ENCODE measurements at regions not wholly inside any gene's neighbourhood (a gene's known extent, or its start where the extent isn't known, plus 50 kb on each side); places are given as distances from the start of the nearest gene placed in this dataset.

- Mint-ChIP-seq H3K4me3 (no peak overlapping the region), H3K9me3 (no peaks in the 10 kb centered on the region), H3K27me3 (ENCODE audit: insufficient read depth, low read depth, poor library complexity) (peaks cover 3% of the 10 kb centered on the region), H3K4me1 (peaks cover 22% of the 10 kb centered on the region), H3K27ac (no peak overlapping the region), H3K36me3 (ENCODE audit: low read depth) (no peaks in the 10 kb centered on the region)
- TF ChIP-seq ZNF114 (CRISPR knock-in tag; IDR thresholded peaks at IDR 0.05) (no peak), CREB1 (CRISPR knock-in tag; IDR thresholded peaks at IDR 0.05; ENCODE audit: low read depth) (no peak), EZH2 (IDR thresholded peaks at IDR 0.05; ENCODE audit: low read depth, unreplicated experiment) (no peak), REST (IDR thresholded peaks at IDR 0.05; ENCODE audit: unreplicated experiment) (no peak), POLR2AphosphoS5 (IDR thresholded peaks at IDR 0.05; ENCODE audit: low read depth) (no peak), JUNB (IDR thresholded peaks at IDR 0.05; ENCODE audit: unreplicated experiment) (no peak), NANOG (IDR thresholded peaks at IDR 0.05; ENCODE audit: borderline replicate concordance) (no peak), STAT1 (IDR thresholded peaks at IDR 0.05; ENCODE audit: unreplicated experiment) (no peak), ZNF462 (CRISPR knock-in tag; IDR thresholded peaks at IDR 0.05) (no peak), EZH2phosphoT487 (IDR thresholded peaks at IDR 0.05; ENCODE audit: unreplicated experiment) (no peak), ZNF331 (CRISPR knock-in tag; IDR thresholded peaks at IDR 0.05; ENCODE audit: low read depth) (no peak)
- TF ChIP-seq, protein P1, sequence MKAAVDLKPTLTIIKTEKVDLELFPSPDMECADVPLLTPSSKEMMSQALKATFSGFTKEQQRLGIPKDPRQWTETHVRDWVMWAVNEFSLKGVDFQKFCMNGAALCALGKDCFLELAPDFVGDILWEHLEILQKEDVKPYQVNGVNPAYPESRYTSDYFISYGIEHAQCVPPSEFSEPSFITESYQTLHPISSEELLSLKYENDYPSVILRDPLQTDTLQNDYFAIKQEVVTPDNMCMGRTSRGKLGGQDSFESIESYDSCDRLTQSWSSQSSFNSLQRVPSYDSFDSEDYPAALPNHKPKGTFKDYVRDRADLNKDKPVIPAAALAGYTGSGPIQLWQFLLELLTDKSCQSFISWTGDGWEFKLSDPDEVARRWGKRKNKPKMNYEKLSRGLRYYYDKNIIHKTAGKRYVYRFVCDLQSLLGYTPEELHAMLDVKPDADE (IDR thresholded peaks at IDR 0.05) = no peak
- TF ChIP-seq, protein P2, sequence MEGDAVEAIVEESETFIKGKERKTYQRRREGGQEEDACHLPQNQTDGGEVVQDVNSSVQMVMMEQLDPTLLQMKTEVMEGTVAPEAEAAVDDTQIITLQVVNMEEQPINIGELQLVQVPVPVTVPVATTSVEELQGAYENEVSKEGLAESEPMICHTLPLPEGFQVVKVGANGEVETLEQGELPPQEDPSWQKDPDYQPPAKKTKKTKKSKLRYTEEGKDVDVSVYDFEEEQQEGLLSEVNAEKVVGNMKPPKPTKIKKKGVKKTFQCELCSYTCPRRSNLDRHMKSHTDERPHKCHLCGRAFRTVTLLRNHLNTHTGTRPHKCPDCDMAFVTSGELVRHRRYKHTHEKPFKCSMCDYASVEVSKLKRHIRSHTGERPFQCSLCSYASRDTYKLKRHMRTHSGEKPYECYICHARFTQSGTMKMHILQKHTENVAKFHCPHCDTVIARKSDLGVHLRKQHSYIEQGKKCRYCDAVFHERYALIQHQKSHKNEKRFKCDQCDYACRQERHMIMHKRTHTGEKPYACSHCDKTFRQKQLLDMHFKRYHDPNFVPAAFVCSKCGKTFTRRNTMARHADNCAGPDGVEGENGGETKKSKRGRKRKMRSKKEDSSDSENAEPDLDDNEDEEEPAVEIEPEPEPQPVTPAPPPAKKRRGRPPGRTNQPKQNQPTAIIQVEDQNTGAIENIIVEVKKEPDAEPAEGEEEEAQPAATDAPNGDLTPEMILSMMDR (conservative IDR thresholded peaks at IDR 0.05; ENCODE audit: low read depth in 2 of 2) = no peak
- Histone ChIP-seq H2AFZ (no peak overlapping the region), H3K79me2 (replicated peaks; ENCODE audit: insufficient read depth) (no peaks in the 10 kb centered on the region), H3K27me3 (ENCODE audit: insufficient read depth) (no peaks in the 10 kb centered on the region), H3K27ac (ENCODE audit: low read depth) (no peak overlapping the region), H3K4me3 (no peak overlapping the region), H3K36me3 (ENCODE audit: insufficient read depth) (no peaks in the 10 kb centered on the region), H3K4me2 (no peak overlapping the region), H3F3A (replicated peaks; ENCODE audit: low read depth) (no peaks in the 10 kb centered on the region), H3K4me1 (ENCODE audit: insufficient read depth) (peaks cover 3% of the 10 kb centered on the region; the same call in 1 of the 2 replicates), H4K20me1 (replicated peaks; ENCODE audit: insufficient read depth) (no peaks in the 10 kb centered on the region), H3K9me2 (ENCODE audit: insufficient read depth) (peaks cover 3% of the 10 kb centered on the region; the same call in 1 of the 2 replicates)
- DNase-seq (ENCODE audit: low spot score) (no peak), ATAC-seq (no peak)
Measured at GRCh38 chr2:204255526-204255925, 289.7 kb upstream of the PARD3B start.

All from GM23338 (cell line).